ACC112 (cell line): ENCODE measurements at regions not wholly inside any gene's neighbourhood (a gene's known extent, or its start where the extent isn't known, plus 50 kb on each side); places are given as distances from the start of the nearest gene placed in this dataset.
A peak's percentile ranks its signal among the peaks of the same experiment; 100 is the strongest.

Source experiments
- H2AFZ ChIP-seq: fragments of 200-600 bp; sonication (generic); one replicate; pipeline ENCODE4 v1.6.0; 2017; ENCODE audit warnings: antibody characterized with exemption, low read length; ENCODE audit not compliant: unreplicated experiment
- H3K27ac ChIP-seq: fragments of 200-600 bp; sonication (generic); 2 replicates; pipeline ENCODE4 v1.5.1; 2014; ENCODE audit warnings: low read depth, mild to moderate bottlenecking, antibody characterized with exemption, low read length, moderate library complexity
- H3K27me3 ChIP-seq: fragments of 200-600 bp; sonication (generic); 2 replicates; pipeline ENCODE4 v1.6.1; 2014; ENCODE audit warnings: mild to moderate bottlenecking, antibody characterized with exemption, low read length, moderate library complexity, mixed read lengths; ENCODE audit not compliant: insufficient read depth
- H3K36me3 ChIP-seq: fragments of 200-600 bp; sonication (generic); 2 replicates; pipeline ENCODE4 v1.6.1; 2016; ENCODE audit warnings: mild to moderate bottlenecking, antibody characterized with exemption, low read length, moderate library complexity, mixed read lengths; ENCODE audit not compliant: insufficient read depth
- H3K4me1 ChIP-seq: fragments of 200-600 bp; sonication (generic); one replicate; pipeline ENCODE4 v1.6.1; 2016; ENCODE audit warnings: low read length, mixed read lengths; ENCODE audit not compliant: insufficient read depth, unreplicated experiment, control insufficient read depth
- H3K4me3 ChIP-seq: fragments of 200-600 bp; sonication (generic); 2 replicates; pipeline ENCODE4 v1.5.1; 2014; ENCODE audit warnings: mild to moderate bottlenecking, low read depth, low read length
- H3K79me2 ChIP-seq: fragments of 200-600 bp; sonication (generic); one replicate; pipeline ENCODE4 v1.6.0; 2016; ENCODE audit warnings: low read length; ENCODE audit not compliant: control insufficient read depth, unreplicated experiment, insufficient read depth

DNA sequence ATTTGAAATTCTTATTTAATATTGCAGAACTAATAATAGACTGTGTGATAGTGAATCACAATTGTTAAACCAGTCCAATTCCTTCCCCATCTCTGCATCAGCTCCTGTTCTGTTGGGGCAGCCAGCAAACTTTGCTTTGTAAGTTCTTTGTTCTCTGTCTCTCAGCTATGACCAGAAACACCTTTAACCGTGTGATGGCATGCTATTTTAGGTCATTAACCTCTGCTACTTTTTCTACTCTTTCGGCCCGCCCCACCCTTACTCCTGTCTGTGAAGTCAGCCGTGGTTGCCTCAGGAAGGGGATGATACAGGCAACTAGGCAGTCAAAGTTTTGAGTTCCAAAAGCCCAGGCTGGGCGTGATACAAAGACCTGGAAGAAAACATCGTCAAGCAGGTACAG lies 51.3 kb upstream of the EGFL6 start:
- Histone ChIP-seq H3K36me3 (no peaks in the 10 kb centered on the region), H2AFZ (no peak overlapping the region), H3K4me3 (no peak overlapping the region), H3K79me2 (no peaks in the 10 kb centered on the region), H3K27ac (no peak overlapping the region), H3K27me3 (no peaks in the 10 kb centered on the region), H3K4me1 (peaks cover 6% of the 10 kb centered on the region)

DNA sequence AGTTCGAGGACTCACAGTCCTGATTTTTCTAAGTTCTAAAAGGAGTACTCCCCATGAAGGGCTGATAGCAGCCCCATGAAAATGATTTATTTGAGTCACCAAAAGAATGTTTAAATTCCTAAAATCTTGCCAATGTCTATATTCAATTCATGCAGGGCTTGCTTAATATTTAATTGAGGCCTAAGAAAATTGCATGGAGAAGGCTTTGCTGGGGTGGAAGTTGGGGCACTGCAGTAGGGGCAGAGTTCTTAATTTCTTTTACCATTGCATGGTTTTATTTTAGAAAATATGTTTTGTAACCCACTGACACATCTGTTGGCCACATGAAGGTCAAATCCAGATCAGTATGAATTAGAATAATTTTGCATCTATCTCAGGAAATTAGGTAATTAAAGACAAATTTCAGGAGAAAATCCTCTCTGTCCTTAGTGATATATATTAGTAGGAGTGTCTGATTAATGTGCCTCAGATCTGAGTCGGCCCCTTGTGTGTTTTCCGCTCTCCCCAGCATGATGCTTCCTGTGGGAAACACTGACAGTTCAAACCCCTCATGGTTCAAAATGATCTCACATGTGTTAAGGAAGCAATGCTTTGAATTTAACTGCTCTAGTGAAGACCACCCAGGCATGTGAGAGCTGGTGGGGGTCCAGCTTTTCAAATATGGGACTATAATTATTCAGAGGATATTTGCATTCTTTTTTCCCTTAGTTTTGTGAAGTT lies 54.0 kb upstream of the EGFL6 start:
- no peaks in the 10 kb centered on the region for H3K4me1 ChIP-seq
- H3K36me3 ChIP-seq, result no peaks in the 10 kb centered on the region
- no peaks in the 10 kb centered on the region for H3K79me2 ChIP-seq
- H3K27me3 ChIP-seq, result no peaks in the 10 kb centered on the region
- no peak overlapping the region for H3K4me3 ChIP-seq
- H2AFZ ChIP-seq, result no peak overlapping the region
- no peak overlapping the region for H3K27ac ChIP-seq

GRCh38 chrX:13511944-13512330 lies 57.5 kb upstream of the EGFL6 start:
- Histone ChIP-seq H3K27me3 (no peaks in the 10 kb centered on the region), H3K79me2 (no peaks in the 10 kb centered on the region), H2AFZ (no peak overlapping the region), H3K27ac (no peak overlapping the region), H3K4me1 (no peaks in the 10 kb centered on the region), H3K36me3 (no peaks in the 10 kb centered on the region), H3K4me3 (no peak overlapping the region)

- Histone ChIP-seq H2AFZ (no peak overlapping the region), H3K27ac (no peak overlapping the region), H3K79me2 (no peaks in the 10 kb centered on the region), H3K4me3 (no peak overlapping the region), H3K27me3 (no peaks in the 10 kb centered on the region), H3K36me3 (no peaks in the 10 kb centered on the region), H3K4me1 (no peaks in the 10 kb centered on the region)
Measured at GRCh38 chrX:13511241-13511943, 58.0 kb upstream of the EGFL6 start.

- Histone ChIP-seq H3K79me2 (no peaks in the 10 kb centered on the region), H2AFZ (no peak overlapping the region), H3K27ac (no peak overlapping the region)
Measured at GRCh38 chrX:13507893-13508292, 61.5 kb upstream of the EGFL6 start.

GRCh38 chrX:13506574-13506973 lies 62.8 kb upstream of the EGFL6 start:
- no peaks in the 10 kb centered on the region for H3K36me3 ChIP-seq
- no peaks in the 10 kb centered on the region for H3K4me1 ChIP-seq
- no peak overlapping the region for H3K4me3 ChIP-seq
- no peak overlapping the region for H3K27ac ChIP-seq
- no peaks in the 10 kb centered on the region for H3K79me2 ChIP-seq
- H2AFZ ChIP-seq, result no peak overlapping the region
- H3K27me3 ChIP-seq, result no peaks in the 10 kb centered on the region

More at GRCh38 chrX:13507893-13508292, 61.5 kb upstream of the EGFL6 start:
- H3K4me1 ChIP-seq, result no peaks in the 10 kb centered on the region
- no peaks in the 10 kb centered on the region for H3K27me3 ChIP-seq
- H3K4me3 ChIP-seq, result no peak overlapping the region
- no peaks in the 10 kb centered on the region for H3K36me3 ChIP-seq

- peak overlapping the region; percentile 38 for H2AFZ ChIP-seq
- H3K36me3 ChIP-seq, result no peaks in the 10 kb centered on the region
- no peak overlapping the region for H3K4me3 ChIP-seq
- no peaks in the 10 kb centered on the region for H3K79me2 ChIP-seq
- H3K27ac ChIP-seq, result no peak overlapping the region
- H3K27me3 ChIP-seq, result no peaks in the 10 kb centered on the region
- H3K4me1 ChIP-seq, result no peaks in the 10 kb centered on the region
Measured at GRCh38 chrX:13502590-13502989, 66.8 kb upstream of the EGFL6 start.

- Histone ChIP-seq H3K27ac (no peak overlapping the region), H3K79me2 (no peaks in the 10 kb centered on the region), H3K27me3 (no peaks in the 10 kb centered on the region), H3K4me1 (no peaks in the 10 kb centered on the region), H3K4me3 (no peak overlapping the region), H3K36me3 (no peaks in the 10 kb centered on the region), H2AFZ (no peak overlapping the region)
Measured at GRCh38 chrX:13499736-13500135, 69.7 kb upstream of the EGFL6 start.

DNA sequence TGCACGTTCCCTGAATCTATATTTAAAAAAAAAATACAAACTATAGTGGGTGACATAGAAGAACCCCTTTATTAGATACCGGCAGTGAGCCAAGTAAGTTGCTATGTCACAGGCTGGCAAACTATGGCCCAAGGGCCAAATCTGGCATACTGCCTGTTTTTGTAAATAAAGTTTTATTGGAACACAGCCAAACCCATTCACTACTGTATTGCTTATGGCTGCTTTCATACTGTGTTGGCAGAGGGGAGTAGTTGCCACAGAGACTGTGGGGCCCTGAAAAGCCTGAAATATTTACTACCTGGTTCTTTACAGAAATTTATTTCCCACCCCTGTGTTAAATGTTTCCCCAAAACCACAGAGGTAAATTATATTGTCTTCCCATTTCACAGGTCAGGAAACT lies 71.2 kb upstream of the EGFL6 start:
- Histone ChIP-seq H3K27ac (no peak overlapping the region), H3K79me2 (no peaks in the 10 kb centered on the region), H3K4me3 (no peak overlapping the region), H2AFZ (no peak overlapping the region), H3K36me3 (no peaks in the 10 kb centered on the region), H3K27me3 (no peaks in the 10 kb centered on the region), H3K4me1 (no peaks in the 10 kb centered on the region)

DNA sequence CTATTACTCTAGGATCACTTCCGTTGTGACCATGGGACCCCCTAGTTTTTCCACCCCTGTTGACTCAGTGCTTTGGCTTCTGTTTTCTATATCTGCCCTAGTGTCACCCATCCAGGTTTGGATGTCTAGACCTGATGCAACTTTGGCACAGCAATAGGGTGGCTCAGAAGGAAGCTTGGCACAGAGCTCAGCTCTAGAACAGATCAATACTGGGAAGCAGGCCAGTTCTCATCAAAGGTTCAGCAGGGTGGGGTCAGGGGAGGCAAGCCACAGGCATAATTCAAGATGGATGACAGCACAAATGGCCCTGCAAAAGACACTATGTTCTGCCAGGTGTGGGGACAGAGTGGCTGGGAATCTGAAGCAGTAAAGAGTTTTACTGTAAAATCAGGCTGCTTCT lies 74.2 kb upstream of the EGFL6 start:
- H3K4me1 ChIP-seq, result no peaks in the 10 kb centered on the region
- no peaks in the 10 kb centered on the region for H3K36me3 ChIP-seq
- no peaks in the 10 kb centered on the region for H3K79me2 ChIP-seq
- no peak overlapping the region for H3K27ac ChIP-seq
- H2AFZ ChIP-seq, result no peak overlapping the region
- H3K27me3 ChIP-seq, result no peaks in the 10 kb centered on the region
- H3K4me3 ChIP-seq, result no peak overlapping the region

DNA sequence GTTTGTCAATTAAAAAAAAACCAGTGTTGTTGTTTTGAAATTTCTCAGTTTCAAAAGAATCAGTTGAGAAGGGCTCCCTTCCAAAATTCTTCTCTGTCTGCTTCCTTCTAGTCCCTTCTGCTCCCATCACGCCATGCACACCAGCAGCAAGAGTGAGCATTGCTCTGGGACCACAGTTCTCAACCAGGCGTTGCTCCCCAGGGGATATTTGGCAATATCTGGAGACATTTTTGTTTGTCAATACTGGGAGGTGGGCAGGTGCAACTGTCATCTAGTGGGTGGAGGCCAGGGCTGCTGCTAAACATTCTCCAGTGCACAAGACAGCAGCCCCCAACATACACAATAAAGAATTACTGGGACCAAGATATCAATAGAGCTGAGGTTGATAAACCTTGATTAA lies 74.8 kb upstream of the EGFL6 start:
- Histone ChIP-seq H3K4me1 (peaks cover 6% of the 10 kb centered on the region), H3K79me2 (no peaks in the 10 kb centered on the region), H3K27ac (no peak overlapping the region), H3K4me3 (no peak overlapping the region), H3K27me3 (no peaks in the 10 kb centered on the region), H2AFZ (no peak overlapping the region), H3K36me3 (no peaks in the 10 kb centered on the region)
